Spleen (tissue), 11 donors: ENCODE measurements at regions not wholly inside any gene's neighbourhood (a gene's known extent, or its start where the extent isn't known, plus 50 kb on each side); places are given as distances from the start of the nearest gene placed in this dataset.

Experiments used
- DNase-seq: peaks from one replicate; pipeline ENCODE4 v3.0.0-alpha.2; 2020
- H3K27ac ChIP-seq, 8 donors: fragments of 200-600 bp; sonication (generic) in 7 of 8; 1 replicate in 4 of 8; 2 replicates in 4 of 8; pipeline versions ENCODE4 v1.5.0 to v1.8.0; 2016 to 2021; ENCODE audit warnings: inconsistent platforms in 4 of 8, mild to moderate bottlenecking in 4 of 8, moderate library complexity in 1 of 8
- H3K27me3 ChIP-seq, 7 donors: fragments of 200-600 bp; sonication (generic) in 6 of 7; replicated peaks in 1 of 7; 1 replicate in 4 of 7; 2 replicates in 3 of 7; pipeline versions ENCODE4 v1.5.0 to v1.8.0; 2016 to 2021; ENCODE audit warnings: inconsistent platforms in 3 of 7, mild to moderate bottlenecking in 1 of 7
- H3K36me3 ChIP-seq, 6 donors: fragments of 200-600 bp; sonication (generic) in 5 of 6; 1 replicate in 4 of 6; 2 replicates in 2 of 6; pipeline versions ENCODE4 v1.5.0 to v1.8.0; 2016 to 2021; ENCODE audit warnings: inconsistent platforms in 2 of 6
- H3K4me1 ChIP-seq, 6 donors: fragments of 200-600 bp; sonication (generic) in 5 of 6; 1 replicate in 3 of 6; 2 replicates in 3 of 6; pipeline versions ENCODE4 v1.5.0 to v1.8.0; 2016 to 2021; ENCODE audit warnings: inconsistent platforms in 3 of 6
- H3K4me3 ChIP-seq, 8 donors: fragments of 200-600 bp; sonication (generic) in 7 of 8; 1 replicate in 4 of 8; 2 replicates in 4 of 8; pipeline versions ENCODE4 v1.5.0 to v1.8.0; 2016 to 2021; ENCODE audit warnings: inconsistent platforms in 4 of 8, mild to moderate bottlenecking in 4 of 8, moderate library complexity in 2 of 8
- H3K9me3 ChIP-seq, 8 donors: fragments of 200-600 bp; sonication (generic) in 7 of 8; 1 replicate in 4 of 8; 2 replicates in 4 of 8; pipeline versions ENCODE4 v1.5.0 to v1.8.0; 2016 to 2021; ENCODE audit warnings: inconsistent platforms in 4 of 8
- POLR2A ChIP-seq, 3 donors: fragments of 450-650 bp; IDR thresholded peaks; one replicate each; pipeline ENCODE4 v1.5.1; 2017; ENCODE audit warnings: antibody characterized with exemption in 3 of 3, mild to moderate bottlenecking in 1 of 3
- POLR2AphosphoS5 ChIP-seq, 3 donors: sonication (generic); formaldehyde crosslinking; IDR thresholded peaks; one replicate each; pipeline ENCODE4 v1.5.1; 2017; ENCODE audit warnings: antibody characterized with exemption in 3 of 3
- WGBS, 5 donors: extraction: QIAGEN DNeasy Blood & Tissue Kit in 3 of 5; methylation state at CpG; one replicate each; pipeline versions ENCODE4 v1.1.5 to v1.1.7; 2013 to 2018; 5-methylcytosine and 5-hydroxymethylcytosine counted together
- intact Hi-C: fragments of 100-400 bp; cut with DNase I; formaldehyde crosslinking; loops from one replicate; pipeline ENCODE4 v1.15.0; 2023; ENCODE audit warnings: low total_unique reads
- TF ChIP-seq, protein P1 (sequence below), 11 experiments: fragments of 200-600 bp in 7 of 11; fragments of 450-650 bp in 4 of 11; sonication (generic) in 4 of 11; IDR thresholded peaks in 8 of 11; conservative IDR thresholded peaks in 3 of 11; 1 replicate in 7 of 11; 2 replicates in 4 of 11; pipeline versions ENCODE4 v1.4.0 to v1.8.0; 2016 to 2021; ENCODE audit warnings: antibody characterized with exemption in 11 of 11, inconsistent platforms in 4 of 11, mild to moderate bottlenecking in 1 of 11
- donor health status: healthy with polysubstance abuse.
- donor health status: DM: no; HTN: no; CAD: no; lungs with moderate emphysema.
- donor health status: DM: no; HTN: no; CAD: no.
- donor health status: Bipolar disorder and iron deficiency.
- donor health status: healthy.
- donor health status: DM: no; HTN: no; CAD: no.
- donor health status: DM: yes; HTN: yes; CAD: no.

DNA sequence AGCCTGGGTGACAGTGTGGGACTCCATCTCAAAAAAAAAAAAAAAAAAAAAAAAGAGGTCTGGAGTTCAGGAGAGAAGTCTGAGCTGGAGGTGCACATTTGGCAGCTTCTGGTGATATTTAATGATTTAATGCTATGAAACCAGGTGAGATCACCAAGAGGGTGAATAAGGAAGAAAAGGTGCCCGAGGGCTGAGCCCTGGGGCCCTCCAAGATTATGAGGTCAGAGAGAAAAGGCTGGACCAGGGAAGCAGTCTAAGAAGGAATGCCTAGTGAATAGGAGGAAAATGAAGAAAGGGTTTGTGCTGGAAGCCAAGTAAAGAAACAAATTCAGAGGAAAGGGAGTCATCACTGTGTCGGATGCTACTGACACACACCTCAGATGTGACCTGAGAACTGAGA is 88.0 kb upstream of the PELI1 start:
- DNase-seq: no peak
- no peak overlapping the region for H3K27ac ChIP-seq
- TF ChIP-seq POLR2A (IDR thresholded peaks at IDR 0.05): no peak
- TF ChIP-seq, protein P1, sequence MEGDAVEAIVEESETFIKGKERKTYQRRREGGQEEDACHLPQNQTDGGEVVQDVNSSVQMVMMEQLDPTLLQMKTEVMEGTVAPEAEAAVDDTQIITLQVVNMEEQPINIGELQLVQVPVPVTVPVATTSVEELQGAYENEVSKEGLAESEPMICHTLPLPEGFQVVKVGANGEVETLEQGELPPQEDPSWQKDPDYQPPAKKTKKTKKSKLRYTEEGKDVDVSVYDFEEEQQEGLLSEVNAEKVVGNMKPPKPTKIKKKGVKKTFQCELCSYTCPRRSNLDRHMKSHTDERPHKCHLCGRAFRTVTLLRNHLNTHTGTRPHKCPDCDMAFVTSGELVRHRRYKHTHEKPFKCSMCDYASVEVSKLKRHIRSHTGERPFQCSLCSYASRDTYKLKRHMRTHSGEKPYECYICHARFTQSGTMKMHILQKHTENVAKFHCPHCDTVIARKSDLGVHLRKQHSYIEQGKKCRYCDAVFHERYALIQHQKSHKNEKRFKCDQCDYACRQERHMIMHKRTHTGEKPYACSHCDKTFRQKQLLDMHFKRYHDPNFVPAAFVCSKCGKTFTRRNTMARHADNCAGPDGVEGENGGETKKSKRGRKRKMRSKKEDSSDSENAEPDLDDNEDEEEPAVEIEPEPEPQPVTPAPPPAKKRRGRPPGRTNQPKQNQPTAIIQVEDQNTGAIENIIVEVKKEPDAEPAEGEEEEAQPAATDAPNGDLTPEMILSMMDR (IDR thresholded peaks at IDR 0.05 in 8 of 11, conservative IDR thresholded peaks at IDR 0.05 in 3 of 11): no peak
- TF ChIP-seq POLR2AphosphoS5 (IDR thresholded peaks at IDR 0.05): no peak
- peaks cover 6 to 41% (median 22%) of the 10 kb centered on the region in 6 donors for H3K4me1 ChIP-seq
- no peaks in the 10 kb centered on the region for H3K36me3 ChIP-seq
- H3K9me3 ChIP-seq: no peaks in the 10 kb centered on the region
- no peaks in the 10 kb centered on the region for H3K27me3 ChIP-seq
- intact Hi-C loops: no loop called here
- WGBS, 5 donors: 91 to 98% (median 96%) methylated on average over 2 of the region's 2 CpGs
- H3K4me3 ChIP-seq: no peak overlapping the region

DNA sequence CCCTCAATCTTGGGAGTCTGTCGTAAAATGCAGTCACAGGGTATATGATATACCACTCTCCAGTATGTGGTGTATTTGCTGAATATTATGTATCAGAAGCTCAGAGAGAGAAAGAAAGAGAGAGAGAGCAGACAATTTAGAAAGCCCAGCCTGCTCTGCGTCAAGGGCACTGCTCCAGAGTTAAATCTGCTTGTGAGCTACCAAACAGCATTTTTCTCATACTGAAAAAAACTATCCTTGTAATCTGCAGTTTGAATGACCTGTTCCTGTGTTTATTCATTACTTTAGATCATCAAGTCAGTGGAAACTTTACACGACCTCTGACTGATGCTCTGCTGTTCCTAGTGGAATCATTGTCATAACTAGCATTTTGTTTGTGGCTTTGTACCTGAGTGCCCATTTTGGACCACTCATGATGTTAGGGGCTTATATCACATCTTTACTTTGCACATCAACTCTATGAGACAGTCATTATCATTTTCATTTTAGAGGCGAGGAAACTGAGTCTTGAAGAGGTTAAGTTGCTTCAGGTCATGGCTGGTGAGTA is 89.2 kb upstream of the PELI1 start:
- no peaks in the 10 kb centered on the region for H3K27me3 ChIP-seq
- intact Hi-C loops: no loop called here
- 63 to 83% (median 81%) methylated on average over 4 of the region's 4 CpGs for WGBS, 5 donors
- no peak for DNase-seq
- H3K36me3 ChIP-seq: no peaks in the 10 kb centered on the region
- no peak for TF ChIP-seq POLR2A (IDR thresholded peaks at IDR 0.05)
- no peak for TF ChIP-seq POLR2AphosphoS5 (IDR thresholded peaks at IDR 0.05)
- TF ChIP-seq, protein P1 (IDR thresholded peaks at IDR 0.05 in 8 of 11, conservative IDR thresholded peaks at IDR 0.05 in 3 of 11): no peak
- peak overlapping the region in 2 of 8 donors; percentile 2 to 7 for H3K27ac ChIP-seq
- peaks cover 6 to 29% (median 14%) of the 10 kb centered on the region in 6 donors for H3K4me1 ChIP-seq
- no peak overlapping the region for H3K4me3 ChIP-seq
- no peaks in the 10 kb centered on the region for H3K9me3 ChIP-seq

DNA sequence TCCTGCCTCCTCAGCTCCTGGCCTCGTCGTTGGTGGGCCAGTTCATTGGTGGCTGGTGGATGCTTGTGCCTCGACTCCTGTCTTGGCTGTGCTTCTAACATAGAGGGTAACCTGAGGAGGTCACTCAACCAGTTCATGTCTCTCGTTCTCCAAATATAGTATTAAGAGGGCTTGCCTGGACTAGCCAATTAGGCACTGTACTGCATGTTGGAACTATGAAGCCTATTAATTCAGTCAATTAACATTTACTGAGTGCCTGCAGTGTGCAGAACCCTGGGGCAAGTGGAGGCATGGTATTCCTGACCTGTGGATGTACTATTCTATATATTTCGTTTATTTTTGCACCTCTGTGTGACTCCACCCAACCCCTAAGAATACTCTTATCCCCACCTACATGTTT is 89.9 kb upstream of the PELI1 start:
- intact Hi-C loops: no loop called here
- H3K4me1 ChIP-seq: peaks cover 0 to 22% (median 8%) of the 10 kb centered on the region in 6 donors
- H3K4me3 ChIP-seq: no peak overlapping the region
- TF ChIP-seq POLR2A (IDR thresholded peaks at IDR 0.05): no peak
- TF ChIP-seq POLR2AphosphoS5 (IDR thresholded peaks at IDR 0.05): no peak
- TF ChIP-seq, protein P1 (IDR thresholded peaks at IDR 0.05 in 8 of 11, conservative IDR thresholded peaks at IDR 0.05 in 3 of 11): no peak
- H3K36me3 ChIP-seq: no peaks in the 10 kb centered on the region
- no peaks in the 10 kb centered on the region for H3K9me3 ChIP-seq
- no peak for DNase-seq
- 83 to 89% (median 84%) methylated on average over 5 of the region's 5 CpGs for WGBS, 5 donors
- no peaks in the 10 kb centered on the region for H3K27me3 ChIP-seq
- peak overlapping the region in 2 of 8 donors; percentile 53 to 58 for H3K27ac ChIP-seq

DNA sequence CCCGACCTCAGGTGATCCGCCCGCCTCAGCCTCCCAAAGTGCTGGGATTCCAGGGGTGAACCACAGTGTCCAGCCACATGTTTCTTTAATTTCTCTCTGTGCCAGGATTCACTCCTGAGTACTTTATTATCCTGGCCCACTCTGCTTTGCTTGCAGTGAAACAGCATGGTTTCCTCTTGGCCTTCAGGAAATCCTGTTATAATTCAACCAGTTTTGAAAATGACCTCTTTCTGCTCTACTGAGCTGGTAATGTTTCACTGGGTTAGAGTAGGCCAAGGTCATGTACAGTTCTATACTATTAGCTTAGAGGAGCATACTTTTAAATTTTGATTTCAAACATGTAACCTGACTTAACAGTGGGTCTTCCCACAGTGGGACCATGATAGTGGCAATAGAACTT is 90.6 kb upstream of the PELI1 start:
- H3K9me3 ChIP-seq: no peaks in the 10 kb centered on the region
- H3K4me3 ChIP-seq: no peak overlapping the region
- no peaks in the 10 kb centered on the region for H3K36me3 ChIP-seq
- intact Hi-C loops: no loop called here
- no peaks in the 10 kb centered on the region for H3K27me3 ChIP-seq
- peaks cover 0 to 20% (median 6%) of the 10 kb centered on the region in 6 donors for H3K4me1 ChIP-seq
- H3K27ac ChIP-seq: peak overlapping the region in 5 of 8 donors; percentile 0 to 62 (median 53)
- peak in 1 of 3 donors; percentile 33 for TF ChIP-seq POLR2AphosphoS5 (IDR thresholded peaks at IDR 0.05)
- TF ChIP-seq, protein P1 (IDR thresholded peaks at IDR 0.05 in 8 of 11, conservative IDR thresholded peaks at IDR 0.05 in 3 of 11): no peak
- 52 to 72% (median 60%) methylated on average over 3 of the region's 3 CpGs for WGBS, 5 donors
- DNase-seq: no peak
